Sigmoid colon (tissue), 6 donors: ENCODE measurements at regions not wholly inside any gene's neighbourhood (a gene's known extent, or its start where the extent isn't known, plus 50 kb on each side); places are given as distances from the start of the nearest gene placed in this dataset.

ENCODE experiments used
- DNase-seq: peaks from one replicate; pipeline ENCODE4 v3.0.0-alpha.2; 2019
- H3K27ac ChIP-seq, 4 donors: fragments of 200-600 bp; sonication (generic); one replicate each; pipeline ENCODE4 v1.5.1; 2016 to 2019; ENCODE audit warnings: mild to moderate bottlenecking in 1 of 4
- H3K27me3 ChIP-seq, 3 donors: fragments of 200-600 bp; sonication (generic); one replicate each; pipeline ENCODE4 v1.5.1; 2019; ENCODE audit warnings: mild to moderate bottlenecking in 1 of 3
- H3K36me3 ChIP-seq, 4 donors: fragments of 200-600 bp; sonication (generic); one replicate each; pipeline ENCODE4 v1.5.1; 2016 to 2019
- H3K4me1 ChIP-seq, 4 donors: fragments of 200-600 bp; sonication (generic); one replicate each; pipeline ENCODE4 v1.5.1; 2017 to 2019
- H3K4me3 ChIP-seq, 4 donors: fragments of 200-600 bp; sonication (generic); one replicate each; pipeline ENCODE4 v1.5.1; 2017 to 2019; ENCODE audit warnings: mild to moderate bottlenecking in 2 of 4, moderate library complexity in 1 of 4
- H3K9me3 ChIP-seq, 4 donors: fragments of 200-600 bp in 3 of 4; sonication (generic) in 3 of 4; one replicate each; pipeline versions ENCODE4 v1.5.1 to v1.6.1; 2013 to 2019
- CTCF ChIP-seq, 4 experiments: fragments of 450-650 bp in 3 of 4; fragments of 200-600 bp in 1 of 4; IDR thresholded peaks; one replicate each; pipeline ENCODE4 v1.5.1; 2016 to 2019; ENCODE audit warnings: antibody characterized with exemption in 4 of 4, mild to moderate bottlenecking in 3 of 4, moderate library complexity in 2 of 4
- EP300 ChIP-seq, 4 donors: sonication (generic); formaldehyde crosslinking; IDR thresholded peaks; one replicate each; pipeline ENCODE4 v1.6.1; 2017; ENCODE audit warnings: antibody characterized with exemption in 4 of 4
- POLR2A ChIP-seq, 2 donors: fragments of 450-650 bp; IDR thresholded peaks; one replicate each; pipeline ENCODE4 v1.6.1; 2016; ENCODE audit warnings: antibody characterized with exemption in 2 of 2, mild to moderate bottlenecking in 2 of 2, moderate library complexity in 2 of 2
- POLR2AphosphoS5 ChIP-seq, 4 donors: sonication (generic); formaldehyde crosslinking; IDR thresholded peaks; one replicate each; pipeline ENCODE4 v1.6.1; 2017; ENCODE audit warnings: antibody characterized with exemption in 4 of 4
- WGBS, 2 donors: extraction: QIAGEN DNeasy Blood & Tissue Kit; methylation state at CpG; one replicate each; pipeline ENCODE4 v1.1.7; 2013; 5-methylcytosine and 5-hydroxymethylcytosine counted together
- intact Hi-C: fragments of 100-400 bp; cut with DNase I; formaldehyde crosslinking; loops from one replicate; pipeline ENCODE4 v1.15.1; 2023
- donor health status: healthy with polysubstance abuse.
- donor health status: healthy.

GRCh38 chr1:213891989-213892902, 95.5 kb upstream of the PROX1 start:
- TF ChIP-seq POLR2A (IDR thresholded peaks at IDR 0.05) (no peak), POLR2AphosphoS5 (IDR thresholded peaks at IDR 0.05) (no peak), EP300 (IDR thresholded peaks at IDR 0.05) (no peak), CTCF (IDR thresholded peaks at IDR 0.05) (no peak)
- Histone ChIP-seq H3K36me3 (no peaks in the 10 kb centered on the region), H3K9me3 (peaks cover 0 to 5% (median 0%) of the 10 kb centered on the region in 4 donors), H3K27me3 (no peaks in the 10 kb centered on the region), H3K4me3 (no peak overlapping the region), H3K4me1 (no peaks in the 10 kb centered on the region), H3K27ac (no peak overlapping the region)
- intact Hi-C loops = no loop called here
- no peak for DNase-seq
- 66 to 78% methylated on average over 6 of the region's 6 CpGs for WGBS, 2 donors

GRCh38 chr1:213898684-213899083, 89.1 kb upstream of the PROX1 start:
- no peaks in the 10 kb centered on the region for H3K36me3 ChIP-seq
- H3K27me3 ChIP-seq = no peaks in the 10 kb centered on the region
- WGBS, 2 donors = 89 to 94% methylated on average over 4 of the region's 4 CpGs
- H3K27ac ChIP-seq = no peak overlapping the region
- no peak overlapping the region for H3K4me3 ChIP-seq
- no peak for DNase-seq
- no peaks in the 10 kb centered on the region for H3K4me1 ChIP-seq
- intact Hi-C loops = no loop called here
- peaks cover 0 to 5% (median 0%) of the 10 kb centered on the region in 4 donors for H3K9me3 ChIP-seq
- TF ChIP-seq EP300 (IDR thresholded peaks at IDR 0.05) (no peak), POLR2A (IDR thresholded peaks at IDR 0.05) (no peak), POLR2AphosphoS5 (IDR thresholded peaks at IDR 0.05) (no peak), CTCF (IDR thresholded peaks at IDR 0.05) (no peak)

- H3K36me3 ChIP-seq = no peaks in the 10 kb centered on the region
- H3K4me3 ChIP-seq = no peak overlapping the region
- H3K27ac ChIP-seq = no peak overlapping the region
- TF ChIP-seq POLR2A (IDR thresholded peaks at IDR 0.05) (no peak), POLR2AphosphoS5 (IDR thresholded peaks at IDR 0.05) (no peak), CTCF (IDR thresholded peaks at IDR 0.05) (no peak), EP300 (IDR thresholded peaks at IDR 0.05) (no peak)
- H3K27me3 ChIP-seq = no peaks in the 10 kb centered on the region
- intact Hi-C loops = no loop called here
- H3K9me3 ChIP-seq = peaks cover 0 to 5% (median 0%) of the 10 kb centered on the region in 4 donors
- no peaks in the 10 kb centered on the region for H3K4me1 ChIP-seq
- WGBS, 2 donors = 53 to 87% methylated on average over 4 of the region's 4 CpGs
- no peak for DNase-seq
Measured at GRCh38 chr1:213899413-213899812, 88.4 kb upstream of the PROX1 start.

GRCh38 chr1:213905344-213905743, 82.4 kb upstream of the PROX1 start:
- no peaks in the 10 kb centered on the region for H3K36me3 ChIP-seq
- TF ChIP-seq POLR2A (IDR thresholded peaks at IDR 0.05) (no peak), CTCF (IDR thresholded peaks at IDR 0.05) (no peak), POLR2AphosphoS5 (IDR thresholded peaks at IDR 0.05) (no peak), EP300 (IDR thresholded peaks at IDR 0.05) (no peak)
- intact Hi-C loops = no loop called here
- H3K4me3 ChIP-seq = no peak overlapping the region
- WGBS, 2 donors = 71 to 85% methylated on average over 13 of the region's 13 CpGs
- no peak for DNase-seq
- no peaks in the 10 kb centered on the region for H3K9me3 ChIP-seq
- H3K27me3 ChIP-seq = no peaks in the 10 kb centered on the region
- no peaks in the 10 kb centered on the region for H3K4me1 ChIP-seq
- no peak overlapping the region for H3K27ac ChIP-seq
